ENCODE measurements at regions not wholly inside any gene's neighbourhood (a gene's known extent, or its start where the extent isn't known, plus 50 kb on each side); places are given as distances from the start of the nearest gene placed in this dataset.

DNA sequence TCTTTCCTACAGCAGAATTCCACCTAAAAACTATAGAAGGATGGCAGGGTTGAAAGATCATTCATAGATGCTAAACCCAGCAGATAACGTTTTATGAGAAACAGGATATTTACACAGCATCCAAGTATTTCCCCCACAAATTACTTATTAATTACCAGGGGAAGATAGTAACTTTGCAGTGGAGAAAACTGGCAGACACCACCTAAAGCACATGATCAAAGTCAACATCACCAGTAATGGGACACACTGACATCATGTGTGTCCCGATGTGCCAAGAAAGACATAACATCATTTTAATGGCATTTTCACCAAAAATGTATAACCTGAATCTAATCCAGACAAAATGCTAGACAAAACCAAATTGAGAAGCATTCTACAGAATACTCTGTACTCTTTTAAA is 220.4 kb upstream of the THBS1 start:
- no peaks in the 10 kb centered on the region for H3K9me3 ChIP-seq (replicated peaks in 1 of 2; ENCODE audit: control insufficient read depth in 1 of 2, insufficient read depth in 1 of 2, low read length in 2 of 2)
- no peak overlapping the region for H2AFZ ChIP-seq (ENCODE audit: insufficient read depth, low read depth, low read length, poor library complexity, severe bottlenecking)
- H3K27ac Mint-ChIP-seq = no peak overlapping the region
- peaks cover 6 to 13% of the 10 kb centered on the region in 2 donors for H3K4me1 ChIP-seq (ENCODE audit: control insufficient read depth in 1 of 2, insufficient read depth in 2 of 2, low read length in 2 of 2)
- 86% methylated on average over 1 of the region's 2 CpGs for WGBS (ENCODE audit: insufficient coverage)
- peaks cover 1 to 4% (median 2%) of the 10 kb centered on the region in 3 donors for H3K27me3 Mint-ChIP-seq (ENCODE audit: low read depth in 3 of 3)
- no peak overlapping the region for H3K4me2 ChIP-seq (replicated peaks; ENCODE audit: extremely low read depth, low read length, poor library complexity, severe bottlenecking)
- H3K4me3 Mint-ChIP-seq = no peak overlapping the region
- no peak overlapping the region for H3K4me3 ChIP-seq (replicated peaks in 1 of 3; ENCODE audit: low read depth in 2 of 3, low read length in 3 of 3)
- peaks cover 20% of the 10 kb centered on the region for H3K4me1 Mint-ChIP-seq
- no peak for DNase-seq
- TF ChIP-seq, protein P1, sequence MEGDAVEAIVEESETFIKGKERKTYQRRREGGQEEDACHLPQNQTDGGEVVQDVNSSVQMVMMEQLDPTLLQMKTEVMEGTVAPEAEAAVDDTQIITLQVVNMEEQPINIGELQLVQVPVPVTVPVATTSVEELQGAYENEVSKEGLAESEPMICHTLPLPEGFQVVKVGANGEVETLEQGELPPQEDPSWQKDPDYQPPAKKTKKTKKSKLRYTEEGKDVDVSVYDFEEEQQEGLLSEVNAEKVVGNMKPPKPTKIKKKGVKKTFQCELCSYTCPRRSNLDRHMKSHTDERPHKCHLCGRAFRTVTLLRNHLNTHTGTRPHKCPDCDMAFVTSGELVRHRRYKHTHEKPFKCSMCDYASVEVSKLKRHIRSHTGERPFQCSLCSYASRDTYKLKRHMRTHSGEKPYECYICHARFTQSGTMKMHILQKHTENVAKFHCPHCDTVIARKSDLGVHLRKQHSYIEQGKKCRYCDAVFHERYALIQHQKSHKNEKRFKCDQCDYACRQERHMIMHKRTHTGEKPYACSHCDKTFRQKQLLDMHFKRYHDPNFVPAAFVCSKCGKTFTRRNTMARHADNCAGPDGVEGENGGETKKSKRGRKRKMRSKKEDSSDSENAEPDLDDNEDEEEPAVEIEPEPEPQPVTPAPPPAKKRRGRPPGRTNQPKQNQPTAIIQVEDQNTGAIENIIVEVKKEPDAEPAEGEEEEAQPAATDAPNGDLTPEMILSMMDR (IDR thresholded peaks at IDR 0.05) = no peak
- no peak overlapping the region for H3K9ac ChIP-seq (ENCODE audit: insufficient read depth, low read length, poor library complexity, severe bottlenecking)
- H3K27me3 ChIP-seq (ENCODE audit: control insufficient read depth in 2 of 2, insufficient read depth in 2 of 2, low read length in 2 of 2) = no peaks in the 10 kb centered on the region
- no peaks in the 10 kb centered on the region for H3K36me3 ChIP-seq (replicated peaks in 1 of 2; ENCODE audit: control insufficient read depth in 1 of 2, insufficient read depth in 2 of 2, low read length in 2 of 2)
- intact Hi-C loops (cut with micrococcal nuclease) = no loop called here
- H3K27ac ChIP-seq (ENCODE audit: low read depth in 1 of 2, low read length in 2 of 2) = no peak overlapping the region
- no peaks in the 10 kb centered on the region for H3K79me2 ChIP-seq (ENCODE audit: insufficient read depth, low read length)
- H3K36me3 Mint-ChIP-seq = peaks cover 0 to 4% of the 10 kb centered on the region in 2 donors
- no peaks in the 10 kb centered on the region for H4K20me1 ChIP-seq (ENCODE audit: insufficient read depth, low read length)
- H3K9me3 Mint-ChIP-seq = peaks cover 0 to under 1% (median 0%) of the 10 kb centered on the region in 7 donors

DNA sequence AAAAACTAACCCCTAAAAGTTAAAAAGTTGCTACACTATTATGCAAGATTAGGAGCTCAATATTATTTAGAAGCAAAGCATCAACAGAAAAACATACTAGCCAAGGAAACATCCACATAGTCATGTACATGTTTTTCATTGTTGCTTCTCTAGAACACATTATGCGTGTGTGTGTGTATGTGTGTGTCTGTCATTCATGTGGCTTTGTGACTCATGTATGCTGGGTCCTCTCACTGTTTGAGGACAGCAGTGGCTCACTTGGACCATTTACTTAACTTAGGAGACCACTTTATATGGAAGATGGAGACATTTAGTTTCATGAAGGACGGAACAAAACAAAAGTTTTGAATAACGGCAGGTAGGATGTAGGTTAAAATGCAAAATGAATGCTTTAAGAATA is 219.4 kb upstream of the THBS1 start:
- H3K79me2 ChIP-seq (ENCODE audit: insufficient read depth, low read length) = no peaks in the 10 kb centered on the region
- Mint-ChIP-seq H3K4me1 (peaks cover 20% of the 10 kb centered on the region), H3K4me3 (no peak overlapping the region), H3K9me3 (no peaks in the 10 kb centered on the region), H3K27ac (no peak overlapping the region), H3K36me3 (peaks cover 0 to 4% of the 10 kb centered on the region in 2 donors), H3K27me3 (ENCODE audit: low read depth in 3 of 3) (peaks cover 1 to 2% (median 2%) of the 10 kb centered on the region in 3 donors)
- TF ChIP-seq, protein P1 (IDR thresholded peaks at IDR 0.05) = no peak
- H3K9me3 ChIP-seq (replicated peaks in 1 of 2; ENCODE audit: control insufficient read depth in 1 of 2, insufficient read depth in 1 of 2, low read length in 2 of 2) = no peaks in the 10 kb centered on the region
- WGBS (ENCODE audit: insufficient coverage) = no CpG with 5 or more reads among the region's 3 CpGs
- intact Hi-C loops (cut with micrococcal nuclease) = no loop called here
- no peak overlapping the region for H3K9ac ChIP-seq (ENCODE audit: insufficient read depth, low read length, poor library complexity, severe bottlenecking)
- no peaks in the 10 kb centered on the region for H3K36me3 ChIP-seq (replicated peaks in 1 of 2; ENCODE audit: control insufficient read depth in 1 of 2, insufficient read depth in 2 of 2, low read length in 2 of 2)
- peaks cover 6 to 13% of the 10 kb centered on the region in 2 donors for H3K4me1 ChIP-seq (ENCODE audit: control insufficient read depth in 1 of 2, insufficient read depth in 2 of 2, low read length in 2 of 2)
- H4K20me1 ChIP-seq (ENCODE audit: insufficient read depth, low read length) = no peaks in the 10 kb centered on the region
- no peak overlapping the region for H3K4me2 ChIP-seq (replicated peaks; ENCODE audit: extremely low read depth, low read length, poor library complexity, severe bottlenecking)
- no peak overlapping the region for H2AFZ ChIP-seq (ENCODE audit: insufficient read depth, low read depth, low read length, poor library complexity, severe bottlenecking)
- H3K4me3 ChIP-seq (replicated peaks in 1 of 3; ENCODE audit: low read depth in 2 of 3, low read length in 3 of 3) = no peak overlapping the region
- H3K27me3 ChIP-seq (ENCODE audit: control insufficient read depth in 2 of 2, insufficient read depth in 2 of 2, low read length in 2 of 2) = no peaks in the 10 kb centered on the region
- DNase-seq = peak in 1 of 3 donors; percentile 30
- no peak overlapping the region for H3K27ac ChIP-seq (ENCODE audit: low read depth in 1 of 2, low read length in 2 of 2)
